LNCAP (cell line): ENCODE measurements at regions not wholly inside any gene's neighbourhood (a gene's known extent, or its start where the extent isn't known, plus 50 kb on each side); places are given as distances from the start of the nearest gene placed in this dataset.

Experiments used
- TF ChIP-seq, protein P1 (sequence below): fragments of 450-650 bp; IDR thresholded peaks from 2 replicates; pipeline ENCODE4 v1.5.1; 2017; ENCODE audit warnings: mild to moderate bottlenecking

DNA sequence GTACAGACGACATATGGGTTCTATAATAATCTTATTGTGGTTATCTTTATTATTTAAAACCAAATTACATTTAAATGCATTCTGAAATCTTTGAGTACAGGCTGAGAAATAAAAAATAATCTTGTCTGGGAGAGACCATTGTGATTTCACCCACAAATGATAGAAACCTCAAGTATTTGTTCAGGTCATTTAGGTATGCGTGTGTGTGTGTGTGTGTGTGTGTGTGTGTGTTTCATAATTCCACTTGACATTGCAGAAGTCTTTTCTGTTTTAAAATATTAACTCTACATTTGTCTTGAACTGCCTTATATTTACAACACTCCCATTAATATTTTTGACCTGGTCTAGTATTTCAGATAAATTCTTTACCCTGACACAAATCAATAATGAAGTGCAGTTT is 126.9 kb downstream of the SPRY2 start:
- TF ChIP-seq, protein P1, sequence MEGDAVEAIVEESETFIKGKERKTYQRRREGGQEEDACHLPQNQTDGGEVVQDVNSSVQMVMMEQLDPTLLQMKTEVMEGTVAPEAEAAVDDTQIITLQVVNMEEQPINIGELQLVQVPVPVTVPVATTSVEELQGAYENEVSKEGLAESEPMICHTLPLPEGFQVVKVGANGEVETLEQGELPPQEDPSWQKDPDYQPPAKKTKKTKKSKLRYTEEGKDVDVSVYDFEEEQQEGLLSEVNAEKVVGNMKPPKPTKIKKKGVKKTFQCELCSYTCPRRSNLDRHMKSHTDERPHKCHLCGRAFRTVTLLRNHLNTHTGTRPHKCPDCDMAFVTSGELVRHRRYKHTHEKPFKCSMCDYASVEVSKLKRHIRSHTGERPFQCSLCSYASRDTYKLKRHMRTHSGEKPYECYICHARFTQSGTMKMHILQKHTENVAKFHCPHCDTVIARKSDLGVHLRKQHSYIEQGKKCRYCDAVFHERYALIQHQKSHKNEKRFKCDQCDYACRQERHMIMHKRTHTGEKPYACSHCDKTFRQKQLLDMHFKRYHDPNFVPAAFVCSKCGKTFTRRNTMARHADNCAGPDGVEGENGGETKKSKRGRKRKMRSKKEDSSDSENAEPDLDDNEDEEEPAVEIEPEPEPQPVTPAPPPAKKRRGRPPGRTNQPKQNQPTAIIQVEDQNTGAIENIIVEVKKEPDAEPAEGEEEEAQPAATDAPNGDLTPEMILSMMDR, result no peak

- TF ChIP-seq, protein P1, result no peak
Observed at GRCh38 chr13:80213201-80213600, 127.7 kb downstream of the SPRY2 start.

GRCh38 chr13:80211566-80211965 is 129.4 kb downstream of the SPRY2 start:
- TF ChIP-seq, protein P1, result no peak

- TF ChIP-seq, protein P1, result no peak
Observed at GRCh38 chr13:80204642-80205041, 136.3 kb downstream of the SPRY2 start.

DNA sequence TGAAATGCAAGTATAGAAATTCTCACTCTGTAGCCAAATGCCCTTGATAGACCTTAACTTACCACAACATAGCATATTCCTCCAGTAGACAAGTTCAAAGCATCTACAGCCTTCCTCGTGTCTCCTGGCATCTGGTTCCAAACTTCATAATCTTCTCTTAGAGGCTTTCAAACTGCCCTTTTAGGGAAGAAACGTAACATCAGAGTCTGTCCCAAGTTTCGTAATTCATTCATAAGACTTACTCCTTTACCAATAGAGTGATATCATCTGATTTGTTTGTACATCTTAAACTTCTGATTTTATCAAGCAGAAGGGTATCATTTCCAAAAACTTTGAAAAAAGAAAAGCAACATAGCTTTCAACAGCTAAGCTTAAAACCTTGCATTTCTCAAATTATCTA is 137.4 kb downstream of the SPRY2 start:
- TF ChIP-seq, protein P1, result no peak

- TF ChIP-seq, protein P1, result no peak
Observed at GRCh38 chr13:80201694-80202468, 139.0 kb downstream of the SPRY2 start.

DNA sequence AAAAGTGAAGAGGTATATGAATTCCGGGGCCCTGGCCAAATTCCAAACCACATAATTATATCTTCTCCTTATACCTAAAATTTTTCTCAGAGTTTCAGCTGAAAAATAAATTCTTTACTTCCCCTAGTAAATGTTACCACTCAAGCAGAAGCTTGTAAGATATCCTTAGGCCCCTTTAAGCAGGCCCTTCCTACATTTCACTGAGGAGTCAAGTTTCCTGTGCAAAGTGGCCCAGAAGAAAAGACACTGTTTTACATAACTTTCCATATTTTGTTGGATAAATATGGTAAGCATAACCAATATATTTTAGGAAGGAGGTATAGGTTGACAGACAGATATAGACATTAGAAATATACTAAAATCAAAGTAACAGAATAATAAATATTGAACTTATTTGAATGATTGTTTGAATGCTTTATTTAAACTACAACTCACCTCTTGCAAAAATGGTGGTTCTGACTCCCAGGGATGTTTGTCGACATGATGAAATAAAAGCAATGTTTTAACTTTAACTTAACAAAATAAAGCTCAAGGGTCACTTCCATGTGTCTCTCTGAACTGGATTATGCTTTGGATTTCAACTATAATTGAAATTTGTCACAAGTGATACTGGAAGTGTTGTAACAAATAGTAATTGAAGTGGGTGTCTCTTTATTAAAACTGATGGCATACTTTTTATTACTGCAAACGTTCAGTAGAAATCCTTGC is 141.2 kb downstream of the SPRY2 start:
- TF ChIP-seq, protein P1, result no peak
